ENCODE measurements at regions not wholly inside any gene's neighbourhood (a gene's known extent, or its start where the extent isn't known, plus 50 kb on each side); places are given as distances from the start of the nearest gene placed in this dataset.
A peak's percentile ranks its signal among the peaks of the same experiment; 100 is the strongest.
"Not testable (repeated sequence)": the region's sequence is repeated elsewhere in the genome, so short reads cannot be mapped to it uniquely, and the experiment has no call there.

DNA sequence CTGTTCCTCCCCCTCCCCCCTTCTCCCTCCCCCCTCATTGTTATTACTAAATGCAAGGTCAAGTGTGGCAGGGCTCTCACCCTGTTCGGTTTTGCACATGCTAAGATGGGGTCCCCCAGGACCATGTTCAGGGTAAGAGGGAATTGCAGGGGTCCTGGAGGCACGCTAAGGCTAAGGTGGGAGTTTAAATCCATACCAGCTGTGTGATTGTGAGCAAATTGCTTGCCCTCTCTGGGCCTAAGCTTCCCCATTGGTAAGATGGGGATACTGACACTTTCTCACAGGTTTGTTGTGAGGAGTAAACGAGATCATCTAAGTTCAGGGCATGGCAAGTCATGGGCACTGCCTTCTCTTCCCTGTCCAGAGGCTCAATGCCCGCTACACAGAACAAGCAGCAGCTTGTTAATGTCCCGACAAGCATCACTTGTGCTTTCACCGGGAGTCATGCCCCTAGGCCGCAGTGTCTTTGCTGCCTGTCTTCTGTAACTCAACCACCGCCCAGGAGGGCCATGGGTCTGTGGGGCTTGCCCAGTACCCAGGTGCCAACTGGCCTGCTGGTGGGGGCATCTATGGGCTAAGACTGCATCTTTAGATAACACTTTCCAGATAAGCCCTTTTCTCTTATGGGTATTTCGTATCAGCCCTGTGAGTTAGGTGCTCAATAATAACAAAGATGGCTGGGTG lies 279.1 kb downstream of the MYCN start:
- TF ChIP-seq, protein P1, sequence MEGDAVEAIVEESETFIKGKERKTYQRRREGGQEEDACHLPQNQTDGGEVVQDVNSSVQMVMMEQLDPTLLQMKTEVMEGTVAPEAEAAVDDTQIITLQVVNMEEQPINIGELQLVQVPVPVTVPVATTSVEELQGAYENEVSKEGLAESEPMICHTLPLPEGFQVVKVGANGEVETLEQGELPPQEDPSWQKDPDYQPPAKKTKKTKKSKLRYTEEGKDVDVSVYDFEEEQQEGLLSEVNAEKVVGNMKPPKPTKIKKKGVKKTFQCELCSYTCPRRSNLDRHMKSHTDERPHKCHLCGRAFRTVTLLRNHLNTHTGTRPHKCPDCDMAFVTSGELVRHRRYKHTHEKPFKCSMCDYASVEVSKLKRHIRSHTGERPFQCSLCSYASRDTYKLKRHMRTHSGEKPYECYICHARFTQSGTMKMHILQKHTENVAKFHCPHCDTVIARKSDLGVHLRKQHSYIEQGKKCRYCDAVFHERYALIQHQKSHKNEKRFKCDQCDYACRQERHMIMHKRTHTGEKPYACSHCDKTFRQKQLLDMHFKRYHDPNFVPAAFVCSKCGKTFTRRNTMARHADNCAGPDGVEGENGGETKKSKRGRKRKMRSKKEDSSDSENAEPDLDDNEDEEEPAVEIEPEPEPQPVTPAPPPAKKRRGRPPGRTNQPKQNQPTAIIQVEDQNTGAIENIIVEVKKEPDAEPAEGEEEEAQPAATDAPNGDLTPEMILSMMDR (IDR thresholded peaks at IDR 0.05; ENCODE audit: insufficient read depth, low read length, poor library complexity, severe bottlenecking) = no peak
- H3K4me3 ChIP-seq (replicated peaks; ENCODE audit: low read depth, low read length) = no peak overlapping the region
- H3K36me3 ChIP-seq (ENCODE audit: control insufficient read depth, insufficient read depth, low read length) = no peaks in the 10 kb centered on the region
- no peaks in the 10 kb centered on the region; the same call in none of the 2 replicates for H3K27me3 ChIP-seq (replicated peaks; ENCODE audit: control insufficient read depth, insufficient read depth, low read length)
- no peak for DNase-seq (ENCODE audit: extremely low read depth, insufficient read length)

DNA sequence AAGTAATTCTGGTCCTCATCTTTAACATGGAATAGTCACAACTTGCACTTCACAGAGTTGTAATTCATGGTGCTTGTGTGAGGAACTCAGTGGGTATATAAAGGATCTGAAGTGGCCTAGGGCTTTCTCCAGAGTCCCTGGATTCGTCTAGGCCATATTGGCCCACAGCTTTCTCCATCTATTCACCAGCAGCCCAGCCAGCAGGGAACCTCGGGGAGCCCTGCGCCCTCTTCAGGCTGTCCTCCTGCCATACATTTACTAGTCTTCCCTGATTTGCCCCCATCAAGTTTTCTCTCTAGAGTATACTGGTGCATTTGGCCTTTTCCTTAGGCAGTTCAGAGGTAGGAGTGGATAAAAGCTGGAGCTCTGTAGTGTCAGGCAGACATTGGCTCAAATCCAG lies 278.3 kb downstream of the MYCN start:
- TF ChIP-seq, protein P1 (IDR thresholded peaks at IDR 0.05; ENCODE audit: insufficient read depth, low read length, poor library complexity, severe bottlenecking) = peak; percentile 66
- no peaks in the 10 kb centered on the region; the same call in none of the 2 replicates for H3K27me3 ChIP-seq (replicated peaks; ENCODE audit: control insufficient read depth, insufficient read depth, low read length)
- no peak overlapping the region for H3K4me3 ChIP-seq (replicated peaks; ENCODE audit: low read depth, low read length)
- no peaks in the 10 kb centered on the region for H3K36me3 ChIP-seq (ENCODE audit: control insufficient read depth, insufficient read depth, low read length)
- DNase-seq (ENCODE audit: extremely low read depth, insufficient read length) = no peak

DNA sequence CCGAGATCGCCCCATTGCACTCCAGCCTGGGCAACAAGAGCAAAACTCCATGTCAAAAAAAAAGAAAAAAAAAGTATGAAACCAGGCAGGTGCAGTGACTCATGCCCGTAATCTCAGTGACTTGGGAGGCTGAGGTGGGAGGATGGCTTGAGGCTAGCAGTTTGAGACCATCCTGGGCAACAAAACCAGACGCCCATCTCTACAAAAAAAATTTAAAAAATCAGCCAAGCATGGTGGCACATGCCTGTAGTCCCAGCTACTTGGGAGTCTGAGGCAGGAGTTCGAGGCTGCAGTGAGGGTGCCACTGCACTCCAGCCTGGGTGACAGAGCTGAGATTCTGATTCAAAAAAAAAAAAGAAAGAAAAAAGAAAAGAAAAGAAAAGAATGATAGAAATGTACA lies 277.8 kb downstream of the MYCN start:
- no peaks in the 10 kb centered on the region for H3K36me3 ChIP-seq (ENCODE audit: control insufficient read depth, insufficient read depth, low read length)
- H3K4me3 ChIP-seq (replicated peaks; ENCODE audit: low read depth, low read length) = no peak overlapping the region
- TF ChIP-seq, protein P1 (IDR thresholded peaks at IDR 0.05; ENCODE audit: insufficient read depth, low read length, poor library complexity, severe bottlenecking) = no peak
- DNase-seq (ENCODE audit: extremely low read depth, insufficient read length) = no peak
- no peaks in the 10 kb centered on the region; the same call in none of the 2 replicates for H3K27me3 ChIP-seq (replicated peaks; ENCODE audit: control insufficient read depth, insufficient read depth, low read length)

DNA sequence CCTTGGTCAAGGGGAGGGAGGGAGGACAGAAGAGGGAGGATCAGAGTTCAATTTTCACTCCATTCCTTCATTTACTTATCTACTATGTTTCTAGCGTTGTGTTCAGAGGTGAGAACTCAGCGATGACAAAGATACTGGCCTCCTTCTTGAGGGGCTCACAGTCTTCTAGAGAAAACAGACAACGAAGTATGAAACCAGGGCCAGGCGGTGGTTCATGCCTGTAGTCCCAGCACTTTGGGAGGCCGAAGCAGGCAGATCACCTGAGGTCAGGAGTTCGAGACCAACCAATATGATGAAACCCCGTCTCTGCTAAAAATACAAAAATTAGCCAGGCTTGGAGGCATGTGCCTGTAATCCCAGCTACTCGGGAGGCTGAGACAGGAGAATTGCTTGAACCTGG lies 277.4 kb downstream of the MYCN start:
- H3K27me3 ChIP-seq (replicated peaks; ENCODE audit: control insufficient read depth, insufficient read depth, low read length); H3K4me3 ChIP-seq (replicated peaks; ENCODE audit: low read depth, low read length); DNase-seq (ENCODE audit: extremely low read depth, insufficient read length); H3K36me3 ChIP-seq (ENCODE audit: control insufficient read depth, insufficient read depth, low read length): not testable (repeated sequence)

DNA sequence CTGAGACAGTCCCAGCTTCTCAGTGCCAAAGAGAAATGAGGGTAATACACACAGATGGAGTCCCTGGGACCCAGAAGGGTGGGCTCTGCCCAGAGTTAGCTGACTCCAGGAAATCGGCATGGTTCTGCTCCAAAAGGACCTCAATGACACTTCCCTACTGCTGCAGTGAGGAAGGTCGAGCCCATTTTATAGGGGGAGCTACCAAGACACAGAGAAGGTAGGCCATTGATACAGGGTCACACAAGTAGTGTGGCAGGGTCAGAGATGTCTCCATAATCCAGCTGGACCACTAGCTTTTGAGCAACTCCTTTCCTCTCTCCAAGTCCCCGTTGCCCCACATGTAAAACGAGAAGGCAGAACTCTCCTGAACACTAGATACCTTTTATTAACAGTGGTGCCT lies 276.9 kb downstream of the MYCN start:
- TF ChIP-seq, protein P1 (IDR thresholded peaks at IDR 0.05; ENCODE audit: insufficient read depth, low read length, poor library complexity, severe bottlenecking) = no peak
- H3K36me3 ChIP-seq (ENCODE audit: control insufficient read depth, insufficient read depth, low read length) = no peaks in the 10 kb centered on the region
- H3K4me3 ChIP-seq (replicated peaks; ENCODE audit: low read depth, low read length) = no peak overlapping the region
- DNase-seq (ENCODE audit: extremely low read depth, insufficient read length) = no peak
- H3K27me3 ChIP-seq (replicated peaks; ENCODE audit: control insufficient read depth, insufficient read depth, low read length) = no peaks in the 10 kb centered on the region; the same call in none of the 2 replicates

DNA sequence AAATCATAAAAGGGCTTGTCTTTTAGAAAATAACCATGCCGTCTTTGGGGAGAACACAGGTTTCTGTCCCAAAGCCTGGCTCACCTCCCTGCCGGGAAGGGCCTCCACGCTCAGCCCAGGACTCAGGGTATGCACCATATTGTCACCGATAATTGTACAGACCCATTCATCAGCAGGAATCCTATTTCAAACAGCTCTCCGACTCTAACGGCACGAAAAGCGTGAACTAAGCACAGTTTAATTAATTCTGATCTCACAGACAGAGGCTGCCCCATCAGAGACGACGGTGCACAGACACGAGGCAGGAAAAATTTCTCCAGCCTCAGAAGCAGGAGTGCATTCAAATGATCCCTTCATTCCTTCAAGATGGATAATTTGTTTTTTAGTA lies 276.2 kb downstream of the MYCN start:
- H3K27me3 ChIP-seq (replicated peaks; ENCODE audit: control insufficient read depth, insufficient read depth, low read length) = no peaks in the 10 kb centered on the region; the same call in none of the 2 replicates
- H3K36me3 ChIP-seq (ENCODE audit: control insufficient read depth, insufficient read depth, low read length) = no peaks in the 10 kb centered on the region
- H3K4me3 ChIP-seq (replicated peaks; ENCODE audit: low read depth, low read length) = no peak overlapping the region
- no peak for DNase-seq (ENCODE audit: extremely low read depth, insufficient read length)
- TF ChIP-seq, protein P1 (IDR thresholded peaks at IDR 0.05; ENCODE audit: insufficient read depth, low read length, poor library complexity, severe bottlenecking) = no peak
